HG02798 (cell line): ENCODE measurements at regions not wholly inside any gene's neighbourhood (a gene's known extent, or its start where the extent isn't known, plus 50 kb on each side); places are given as distances from the start of the nearest gene placed in this dataset.
"Not testable (repeated sequence)": the region's sequence is repeated elsewhere in the genome, so short reads cannot be mapped to it uniquely, and the experiment has no call there.

Source experiments
- ATAC-seq: cut with Tn5 transposase; IDR thresholded peaks from one replicate; pipeline ENCODE4 v1.9.1; 2021; ENCODE audit warnings: mild to moderate bottlenecking; ENCODE audit not compliant: unreplicated experiment, poor library complexity

DNA sequence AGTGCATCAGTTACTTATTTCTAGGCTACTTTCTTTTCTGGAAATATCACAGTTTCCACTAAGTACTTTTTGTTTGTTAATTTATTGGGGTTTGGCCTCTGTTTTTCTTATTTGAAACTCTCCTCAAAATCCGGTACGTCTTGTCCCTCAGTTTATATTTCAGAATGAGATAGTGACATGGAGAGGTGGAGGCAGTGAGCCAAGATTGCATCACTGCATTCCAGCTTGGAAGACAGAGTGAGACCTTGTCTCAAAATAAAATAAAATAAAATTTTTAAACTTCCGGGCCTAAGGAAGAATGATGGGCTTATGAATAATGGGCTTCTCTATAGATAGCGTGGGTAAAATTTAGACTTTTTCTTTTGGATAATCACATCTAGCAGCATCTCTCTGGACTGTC is 567.8 kb downstream of the TRIML1 start:
- ATAC-seq = no peak

- ATAC-seq = no peak
Measured at GRCh38 chr4:188714501-188714900, 575.3 kb downstream of the TRIML1 start.

DNA sequence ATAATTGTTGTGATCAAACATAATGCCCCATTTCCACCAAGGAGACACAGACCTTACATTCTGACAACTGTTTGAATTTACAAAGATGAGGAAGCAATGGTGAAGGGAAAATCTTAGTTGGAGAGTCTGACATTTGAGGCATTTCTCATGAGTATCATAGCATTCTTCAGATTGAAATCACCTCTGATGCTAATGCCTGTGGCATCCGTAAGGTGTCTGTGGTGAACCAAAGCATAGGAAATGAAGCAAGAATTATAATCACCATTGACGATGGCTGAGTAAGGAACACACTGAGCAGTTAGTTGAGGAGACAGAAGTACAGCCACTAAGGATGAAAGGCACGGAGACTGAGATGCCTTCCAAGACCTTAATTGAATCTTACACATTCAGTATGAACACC is 575.7 kb downstream of the TRIML1 start:
- no peak for ATAC-seq

DNA sequence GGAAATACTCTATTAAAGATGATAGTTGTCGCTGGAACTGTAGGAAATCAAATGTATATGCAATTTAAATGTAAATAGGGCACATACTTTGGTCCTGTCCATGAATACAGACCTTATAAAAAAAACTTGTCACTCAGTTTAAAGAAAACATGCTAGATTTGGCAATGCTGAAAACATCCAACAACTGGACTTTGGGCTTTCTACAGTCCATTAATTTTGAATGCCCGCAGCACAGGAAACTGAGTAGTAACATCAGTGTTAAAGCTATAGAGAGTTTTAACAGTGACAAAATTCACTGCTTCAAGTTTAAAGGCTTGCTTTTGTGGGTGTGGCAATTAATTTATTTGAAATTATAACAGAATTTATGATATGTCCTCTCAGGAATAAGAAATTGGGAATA is 578.4 kb downstream of the TRIML1 start:
- no peak for ATAC-seq

- ATAC-seq = no peak
Measured at GRCh38 chr4:188719794-188720193, 580.6 kb downstream of the TRIML1 start.

GRCh38 chr4:188722911-188723310 is 583.7 kb downstream of the TRIML1 start:
- no peak for ATAC-seq

GRCh38 chr4:188727746-188728145 is 588.5 kb downstream of the TRIML1 start:
- no peak for ATAC-seq

GRCh38 chr4:188728359-188728758 is 589.1 kb downstream of the TRIML1 start:
- ATAC-seq = no peak

DNA sequence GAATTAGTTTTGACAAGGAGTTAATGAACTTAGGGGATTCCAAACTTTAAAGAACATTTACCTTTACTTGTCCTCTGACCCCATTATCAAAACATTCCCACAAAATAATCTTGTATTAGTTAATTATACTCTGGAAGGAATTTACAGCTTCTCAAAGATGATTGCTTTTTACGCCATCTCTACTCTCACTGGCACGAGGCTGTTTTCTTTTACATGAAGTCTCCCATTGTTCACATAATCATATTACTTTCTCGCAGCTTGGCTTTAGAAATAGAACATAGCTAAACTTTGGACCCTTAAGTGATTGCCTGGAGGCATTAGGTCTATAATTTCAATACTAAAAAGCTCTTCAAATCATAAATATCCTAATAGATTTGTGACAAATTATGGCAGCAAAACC is 592.9 kb downstream of the TRIML1 start:
- ATAC-seq = no peak

- no peak for ATAC-seq
Measured at GRCh38 chr4:188735082-188735481, 595.8 kb downstream of the TRIML1 start.

- no peak for ATAC-seq
Measured at GRCh38 chr4:188737251-188738002, 598.2 kb downstream of the TRIML1 start.

- ATAC-seq = not testable (repeated sequence)
Measured at GRCh38 chr4:188738290-188738689, 599.0 kb downstream of the TRIML1 start.

DNA sequence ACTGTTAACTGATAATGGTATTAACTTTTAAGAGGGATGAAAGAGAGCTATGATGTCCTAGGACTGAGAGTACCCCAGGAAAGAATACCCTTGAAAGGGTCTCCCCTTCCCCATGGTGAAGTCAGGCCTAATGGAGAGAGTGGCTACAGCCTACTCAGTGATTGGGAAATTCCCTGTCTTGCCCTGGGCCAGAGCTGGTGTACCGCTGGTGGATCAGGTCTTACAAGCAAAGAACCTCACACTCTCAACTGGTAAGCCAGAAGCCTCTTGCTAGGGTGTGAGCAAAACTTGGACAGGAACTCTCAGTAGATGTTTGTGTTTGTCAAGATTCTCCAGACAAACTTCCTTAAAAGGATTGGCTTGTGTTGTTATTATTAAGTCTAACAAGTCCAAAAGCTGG is 600.9 kb downstream of the TRIML1 start:
- not testable (repeated sequence) for ATAC-seq

DNA sequence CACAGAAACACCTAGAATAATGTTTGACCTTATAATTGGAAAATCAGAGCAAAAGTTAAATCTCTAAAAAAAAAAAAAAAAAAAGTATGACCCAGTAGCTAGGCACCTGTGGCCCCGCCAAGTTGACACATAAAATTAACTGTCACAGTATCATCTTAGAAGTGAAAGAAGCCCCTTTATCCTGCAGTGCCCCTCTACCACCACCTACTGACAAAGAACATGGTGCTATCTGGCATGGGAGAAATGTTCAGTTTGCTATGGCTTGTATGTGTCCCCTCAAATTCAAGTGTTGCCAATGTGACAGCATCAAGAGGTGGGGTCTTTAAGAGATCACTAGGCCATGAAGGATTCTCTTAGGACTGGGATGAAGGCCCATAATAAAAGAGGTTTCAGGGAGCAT is 601.5 kb downstream of the TRIML1 start:
- ATAC-seq = not testable (repeated sequence)

- no peak for ATAC-seq
Measured at GRCh38 chr4:188754372-188755002, 615.2 kb downstream of the TRIML1 start.

GRCh38 chr4:188767496-188767895 is 628.3 kb downstream of the TRIML1 start:
- ATAC-seq = no peak

- no peak for ATAC-seq
Measured at GRCh38 chr4:188778905-188779304, 639.7 kb downstream of the TRIML1 start.

DNA sequence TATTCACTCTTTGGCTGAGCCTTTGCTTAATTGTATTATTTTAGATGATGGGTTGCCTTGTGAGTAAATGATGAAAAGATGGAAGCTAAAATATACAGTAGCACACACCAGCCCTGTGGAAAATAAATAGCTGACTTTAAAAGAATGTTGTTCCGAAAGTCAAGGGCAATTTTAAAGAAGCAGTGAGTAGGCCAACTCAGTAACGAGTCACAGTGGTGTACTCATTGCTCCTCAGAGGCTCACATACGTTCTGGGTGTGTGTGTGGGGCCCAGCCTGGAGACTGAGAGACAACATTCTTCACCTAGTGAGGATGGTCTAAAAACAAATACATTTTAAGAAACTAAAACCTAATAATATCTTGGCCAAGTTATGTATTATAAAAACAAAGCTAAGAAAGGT is 640.3 kb downstream of the TRIML1 start:
- ATAC-seq = no peak

DNA sequence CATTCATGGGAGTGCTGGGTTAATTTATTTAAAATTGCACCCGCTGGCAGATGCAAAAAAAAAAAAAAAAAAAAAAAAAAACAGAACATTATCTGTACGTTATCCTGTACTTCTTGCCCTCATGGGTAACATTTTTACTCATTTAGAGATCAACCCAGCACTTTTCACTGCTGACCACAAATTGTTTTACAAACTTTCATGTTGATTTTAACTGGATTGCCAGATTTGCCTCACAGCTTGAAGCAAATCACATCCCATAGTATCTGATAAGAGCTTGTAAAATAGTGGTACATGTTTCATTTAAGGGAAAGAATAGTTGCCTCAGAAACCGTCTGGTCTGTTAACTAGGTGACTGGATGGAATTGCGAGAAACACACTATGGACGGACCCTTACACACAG is 640.8 kb downstream of the TRIML1 start:
- no peak for ATAC-seq

- no peak for ATAC-seq
Measured at GRCh38 chr4:188780686-188781085, 641.4 kb downstream of the TRIML1 start.

DNA sequence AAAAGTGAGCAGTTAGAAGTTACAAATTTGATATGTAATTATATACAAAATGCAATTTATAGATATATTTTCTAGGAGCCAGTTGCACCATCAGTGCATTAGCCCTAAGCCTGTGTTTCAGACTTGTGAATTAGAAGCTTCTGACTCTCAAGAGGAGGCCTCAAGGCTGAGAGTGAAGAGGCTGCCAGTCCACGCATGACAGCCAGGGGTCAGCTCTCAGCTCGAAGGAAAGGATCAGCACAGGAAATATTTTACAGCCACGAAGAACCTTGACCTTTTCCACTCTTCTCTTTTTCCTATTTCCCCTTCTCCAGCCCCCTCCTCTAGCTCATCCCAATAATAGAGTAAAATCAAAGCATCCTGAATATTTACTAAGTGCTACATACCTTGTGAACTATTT is 642.4 kb downstream of the TRIML1 start:
- no peak for ATAC-seq

- no peak for ATAC-seq
Measured at GRCh38 chr4:188783175-188783574, 643.9 kb downstream of the TRIML1 start.
